Thyroid gland (tissue), 4 donors: ENCODE measurements at regions not wholly inside any gene's neighbourhood (a gene's known extent, or its start where the extent isn't known, plus 50 kb on each side); places are given as distances from the start of the nearest gene placed in this dataset.

Source experiments
- POLR2A ChIP-seq, 2 donors: fragments of 450-650 bp; IDR thresholded peaks; one replicate each; pipeline ENCODE4 v1.6.1; 2017; ENCODE audit warnings: antibody characterized with exemption in 2 of 2, mild to moderate bottlenecking in 2 of 2, moderate library complexity in 1 of 2
- TF ChIP-seq, protein P1 (sequence below), 6 experiments: fragments of 200-600 bp in 3 of 6; fragments of 450-650 bp in 3 of 6; sonication (generic) in 3 of 6; IDR thresholded peaks; one replicate each; pipeline ENCODE4 v1.5.1; 2016 to 2019; ENCODE audit warnings: antibody characterized with exemption in 6 of 6, mild to moderate bottlenecking in 2 of 6, inconsistent platforms in 1 of 6, moderate library complexity in 1 of 6

- TF ChIP-seq, protein P1, sequence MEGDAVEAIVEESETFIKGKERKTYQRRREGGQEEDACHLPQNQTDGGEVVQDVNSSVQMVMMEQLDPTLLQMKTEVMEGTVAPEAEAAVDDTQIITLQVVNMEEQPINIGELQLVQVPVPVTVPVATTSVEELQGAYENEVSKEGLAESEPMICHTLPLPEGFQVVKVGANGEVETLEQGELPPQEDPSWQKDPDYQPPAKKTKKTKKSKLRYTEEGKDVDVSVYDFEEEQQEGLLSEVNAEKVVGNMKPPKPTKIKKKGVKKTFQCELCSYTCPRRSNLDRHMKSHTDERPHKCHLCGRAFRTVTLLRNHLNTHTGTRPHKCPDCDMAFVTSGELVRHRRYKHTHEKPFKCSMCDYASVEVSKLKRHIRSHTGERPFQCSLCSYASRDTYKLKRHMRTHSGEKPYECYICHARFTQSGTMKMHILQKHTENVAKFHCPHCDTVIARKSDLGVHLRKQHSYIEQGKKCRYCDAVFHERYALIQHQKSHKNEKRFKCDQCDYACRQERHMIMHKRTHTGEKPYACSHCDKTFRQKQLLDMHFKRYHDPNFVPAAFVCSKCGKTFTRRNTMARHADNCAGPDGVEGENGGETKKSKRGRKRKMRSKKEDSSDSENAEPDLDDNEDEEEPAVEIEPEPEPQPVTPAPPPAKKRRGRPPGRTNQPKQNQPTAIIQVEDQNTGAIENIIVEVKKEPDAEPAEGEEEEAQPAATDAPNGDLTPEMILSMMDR (IDR thresholded peaks at IDR 0.05): no peak
- no peak for TF ChIP-seq POLR2A (IDR thresholded peaks at IDR 0.05)
Observed at GRCh38 chr3:24830230-24831152, 335.8 kb upstream of the THRB start.
